Fibroblast of lung (primary cell): ENCODE measurements at regions not wholly inside any gene's neighbourhood (a gene's known extent, or its start where the extent isn't known, plus 50 kb on each side); places are given as distances from the start of the nearest gene placed in this dataset.

ENCODE experiments used
- DNase-seq, 2 donors: peaks; one replicate each; pipeline versions ENCODE4 v3.0.0 to v3.0.0-alpha.2; 2010; ENCODE audit warnings: low read depth in 2 of 2
- H2AFZ ChIP-seq: 2 replicates; pipeline ENCODE4 v1.5.1; 2012; ENCODE audit warnings: low read length, control low read depth, inconsistent platforms
- H3K27ac ChIP-seq: 2 replicates; pipeline ENCODE4 v1.5.1; 2011; ENCODE audit warnings: low read length, control low read depth; ENCODE audit not compliant: insufficient read depth
- H3K27me3 ChIP-seq: 2 replicates; pipeline ENCODE4 v1.5.1; 2011; ENCODE audit warnings: mild to moderate bottlenecking, low read length; ENCODE audit not compliant: control insufficient read depth, insufficient read depth
- H3K36me3 ChIP-seq: 2 replicates; pipeline ENCODE4 v1.5.1; 2011; ENCODE audit warnings: low read length; ENCODE audit not compliant: control insufficient read depth, insufficient read depth
- H3K4me1 ChIP-seq: 2 replicates; pipeline ENCODE4 v1.5.1; 2011; ENCODE audit warnings: low read length; ENCODE audit not compliant: control insufficient read depth, insufficient read depth; ENCODE audit errors: extremely low read depth
- H3K4me2 ChIP-seq: 2 replicates; pipeline ENCODE4 v1.5.1; 2011; ENCODE audit warnings: low read length, control low read depth; ENCODE audit not compliant: insufficient read depth; ENCODE audit errors: extremely low read depth
- H3K4me3 ChIP-seq, 4 experiments: fragments of 200-600 bp in 1 of 4; sonication (generic) in 1 of 4; replicated peaks in 1 of 4; 2 replicates each; pipeline ENCODE4 v1.5.1; 2011 to 2016; ENCODE audit warnings: low read length in 4 of 4, low read depth in 3 of 4, mild to moderate bottlenecking in 3 of 4, control low read depth in 2 of 4, inconsistent platforms in 1 of 4, mixed read lengths in 1 of 4; ENCODE audit not compliant: insufficient read depth in 1 of 4; ENCODE audit errors: control extremely low read depth in 1 of 4
- H3K79me2 ChIP-seq: 2 replicates; pipeline ENCODE4 v1.5.1; 2012; ENCODE audit warnings: mild to moderate bottlenecking, low read length, inconsistent platforms; ENCODE audit not compliant: control insufficient read depth, insufficient read depth
- H3K9ac ChIP-seq: 2 replicates; pipeline ENCODE4 v1.5.1; 2011; ENCODE audit warnings: mild to moderate bottlenecking, low read length, control low read depth; ENCODE audit not compliant: insufficient read depth
- H3K9me3 ChIP-seq: 2 replicates; pipeline ENCODE4 v1.5.1; 2012; ENCODE audit warnings: low read depth, low read length; ENCODE audit not compliant: control insufficient read depth, insufficient read depth
- H4K20me1 ChIP-seq: 2 replicates; pipeline ENCODE4 v1.5.1; 2011; ENCODE audit warnings: low read length; ENCODE audit not compliant: control insufficient read depth, insufficient read depth; ENCODE audit errors: extremely low read depth
- EZH2 ChIP-seq: IDR thresholded peaks from 2 replicates; pipeline ENCODE4 v1.5.1; 2012; ENCODE audit warnings: low read length, control low read depth, mild to moderate bottlenecking; ENCODE audit errors: missing control alignments
- TF ChIP-seq, protein P1 (sequence below), 2 donors: IDR thresholded peaks in 1 of 2; conservative IDR thresholded peaks in 1 of 2; 1 replicate in 1 of 2; 2 replicates in 1 of 2; pipeline ENCODE4 v1.5.1; 2011 to 2012; ENCODE audit warnings: low read length in 2 of 2, control low read depth in 1 of 2, inconsistent platforms in 1 of 2, low read depth in 1 of 2, mild to moderate bottlenecking in 1 of 2

DNA sequence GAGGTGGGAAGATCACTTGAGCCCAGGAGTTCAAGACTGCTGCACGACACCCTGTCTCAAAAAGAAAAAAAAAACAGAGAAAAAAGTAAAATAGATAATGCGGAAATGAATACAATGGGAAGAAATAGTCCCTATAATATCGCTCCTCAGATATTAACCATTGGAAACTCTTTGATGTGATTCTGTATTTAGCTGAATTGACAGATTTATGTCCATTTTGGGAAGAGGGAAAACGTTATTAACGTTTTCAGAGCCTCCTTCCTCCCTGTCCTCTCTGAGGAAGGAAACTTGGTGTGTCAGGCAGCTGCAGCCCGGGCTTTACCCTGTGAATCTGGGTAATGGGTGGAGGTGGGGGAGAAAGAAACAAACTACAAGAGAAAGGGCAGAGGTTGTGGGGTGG, 61.6 kb upstream of the ECE1 start:
- no peak overlapping the region for H3K4me2 ChIP-seq
- H4K20me1 ChIP-seq = no peaks in the 10 kb centered on the region
- no peak overlapping the region for H3K27ac ChIP-seq
- H2AFZ ChIP-seq = no peak overlapping the region
- H3K79me2 ChIP-seq = no peaks in the 10 kb centered on the region
- no peak for TF ChIP-seq EZH2
- TF ChIP-seq, protein P1, sequence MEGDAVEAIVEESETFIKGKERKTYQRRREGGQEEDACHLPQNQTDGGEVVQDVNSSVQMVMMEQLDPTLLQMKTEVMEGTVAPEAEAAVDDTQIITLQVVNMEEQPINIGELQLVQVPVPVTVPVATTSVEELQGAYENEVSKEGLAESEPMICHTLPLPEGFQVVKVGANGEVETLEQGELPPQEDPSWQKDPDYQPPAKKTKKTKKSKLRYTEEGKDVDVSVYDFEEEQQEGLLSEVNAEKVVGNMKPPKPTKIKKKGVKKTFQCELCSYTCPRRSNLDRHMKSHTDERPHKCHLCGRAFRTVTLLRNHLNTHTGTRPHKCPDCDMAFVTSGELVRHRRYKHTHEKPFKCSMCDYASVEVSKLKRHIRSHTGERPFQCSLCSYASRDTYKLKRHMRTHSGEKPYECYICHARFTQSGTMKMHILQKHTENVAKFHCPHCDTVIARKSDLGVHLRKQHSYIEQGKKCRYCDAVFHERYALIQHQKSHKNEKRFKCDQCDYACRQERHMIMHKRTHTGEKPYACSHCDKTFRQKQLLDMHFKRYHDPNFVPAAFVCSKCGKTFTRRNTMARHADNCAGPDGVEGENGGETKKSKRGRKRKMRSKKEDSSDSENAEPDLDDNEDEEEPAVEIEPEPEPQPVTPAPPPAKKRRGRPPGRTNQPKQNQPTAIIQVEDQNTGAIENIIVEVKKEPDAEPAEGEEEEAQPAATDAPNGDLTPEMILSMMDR (conservative IDR thresholded peaks at IDR 0.05 in 1 of 2, IDR thresholded peaks at IDR 0.05 in 1 of 2; ENCODE audit: low read depth in 1 of 2, low read length in 2 of 2) = no peak
- no peak overlapping the region for H3K4me3 ChIP-seq
- H3K9me3 ChIP-seq = no peaks in the 10 kb centered on the region
- no peaks in the 10 kb centered on the region for H3K4me1 ChIP-seq
- no peaks in the 10 kb centered on the region for H3K27me3 ChIP-seq
- H3K36me3 ChIP-seq = no peaks in the 10 kb centered on the region
- no peak for DNase-seq
- H3K9ac ChIP-seq = no peak overlapping the region

DNA sequence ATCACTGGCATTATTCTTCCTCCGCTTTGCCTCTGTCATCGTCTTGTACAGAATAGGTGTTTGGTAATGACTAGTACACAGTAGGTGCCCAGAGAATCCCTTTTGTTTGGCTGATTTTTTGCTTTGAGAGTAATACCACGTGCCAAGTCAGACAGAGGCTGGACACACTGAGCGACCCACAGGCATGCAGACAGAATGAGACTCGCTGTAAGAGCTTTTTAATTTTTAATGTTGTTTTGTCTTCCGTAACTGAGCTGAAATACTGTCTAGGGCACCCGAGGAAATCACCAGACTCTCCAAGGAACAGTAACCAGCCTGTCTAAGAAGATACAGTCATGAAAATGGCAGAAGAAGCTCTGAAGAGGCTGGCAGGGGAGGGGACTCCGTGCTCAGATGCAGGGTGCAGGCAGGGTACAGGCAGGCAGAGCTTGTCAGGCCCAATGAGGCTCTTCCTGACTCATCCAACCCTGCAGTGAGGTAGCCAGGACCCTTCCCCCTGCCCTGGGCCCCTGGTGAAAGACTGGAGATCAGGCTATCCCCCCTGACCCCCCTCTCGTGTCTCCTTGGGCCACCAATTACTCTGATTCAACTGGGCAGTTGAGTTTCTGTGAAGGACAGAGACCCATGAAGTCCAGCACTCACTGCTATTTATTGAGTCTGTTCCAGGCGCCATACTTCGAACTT, 60.1 kb upstream of the ECE1 start:
- no peak overlapping the region for H2AFZ ChIP-seq
- H3K27ac ChIP-seq = no peak overlapping the region
- TF ChIP-seq EZH2 = no peak
- TF ChIP-seq, protein P1 (conservative IDR thresholded peaks at IDR 0.05 in 1 of 2, IDR thresholded peaks at IDR 0.05 in 1 of 2; ENCODE audit: low read depth in 1 of 2, low read length in 2 of 2) = no peak
- peak in 1 of 2 donors; percentile 37 for DNase-seq
- peaks cover 4% of the 10 kb centered on the region for H3K4me1 ChIP-seq
- no peaks in the 10 kb centered on the region for H4K20me1 ChIP-seq
- H3K36me3 ChIP-seq = no peaks in the 10 kb centered on the region
- no peaks in the 10 kb centered on the region for H3K27me3 ChIP-seq
- H3K4me2 ChIP-seq = no peak overlapping the region
- H3K79me2 ChIP-seq = no peaks in the 10 kb centered on the region
- no peak overlapping the region for H3K9ac ChIP-seq
- H3K4me3 ChIP-seq = no peak overlapping the region
- H3K9me3 ChIP-seq = no peaks in the 10 kb centered on the region

DNA sequence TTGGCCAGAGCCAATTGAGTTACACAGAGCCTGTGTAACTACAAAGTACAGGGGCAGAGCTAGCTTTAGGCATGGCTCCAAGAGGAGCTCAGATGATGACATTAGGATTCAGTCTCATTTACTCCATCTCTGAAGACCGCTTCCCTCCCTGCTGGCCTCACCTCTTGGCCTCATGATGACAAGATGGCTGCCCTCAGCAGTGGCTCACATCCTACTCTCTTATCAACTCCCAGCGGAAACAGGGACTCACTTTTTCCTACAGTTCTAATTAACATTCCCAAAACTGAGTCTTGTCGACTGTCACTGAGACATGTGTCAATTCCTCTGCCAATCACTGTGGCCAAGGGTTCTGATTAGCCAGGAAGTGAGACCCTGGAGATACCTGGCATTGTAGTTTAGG, 59.4 kb upstream of the ECE1 start:
- H3K36me3 ChIP-seq = no peaks in the 10 kb centered on the region
- H3K27ac ChIP-seq = no peak overlapping the region
- no peaks in the 10 kb centered on the region for H3K27me3 ChIP-seq
- H3K4me2 ChIP-seq = no peak overlapping the region
- no peaks in the 10 kb centered on the region for H3K9me3 ChIP-seq
- H3K9ac ChIP-seq = no peak overlapping the region
- no peak for TF ChIP-seq EZH2
- TF ChIP-seq, protein P1 (conservative IDR thresholded peaks at IDR 0.05 in 1 of 2, IDR thresholded peaks at IDR 0.05 in 1 of 2; ENCODE audit: low read depth in 1 of 2, low read length in 2 of 2) = no peak
- H4K20me1 ChIP-seq = no peaks in the 10 kb centered on the region
- peaks cover 3% of the 10 kb centered on the region for H3K79me2 ChIP-seq
- DNase-seq = no peak
- no peak overlapping the region for H2AFZ ChIP-seq
- H3K4me1 ChIP-seq = peaks cover 4% of the 10 kb centered on the region
- H3K4me3 ChIP-seq = no peak overlapping the region
